ENCODE measurements at regions not wholly inside any gene's neighbourhood (a gene's known extent, or its start where the extent isn't known, plus 50 kb on each side); places are given as distances from the start of the nearest gene placed in this dataset.

GRCh38 chr15:96035635-96036034 is 294.9 kb upstream of the NR2F2 start:
- TF ChIP-seq EZH2 (IDR thresholded peaks at IDR 0.05; ENCODE audit: borderline replicate concordance, low read depth, low read length, severe bottlenecking), result no peak
- TF ChIP-seq, protein P1, sequence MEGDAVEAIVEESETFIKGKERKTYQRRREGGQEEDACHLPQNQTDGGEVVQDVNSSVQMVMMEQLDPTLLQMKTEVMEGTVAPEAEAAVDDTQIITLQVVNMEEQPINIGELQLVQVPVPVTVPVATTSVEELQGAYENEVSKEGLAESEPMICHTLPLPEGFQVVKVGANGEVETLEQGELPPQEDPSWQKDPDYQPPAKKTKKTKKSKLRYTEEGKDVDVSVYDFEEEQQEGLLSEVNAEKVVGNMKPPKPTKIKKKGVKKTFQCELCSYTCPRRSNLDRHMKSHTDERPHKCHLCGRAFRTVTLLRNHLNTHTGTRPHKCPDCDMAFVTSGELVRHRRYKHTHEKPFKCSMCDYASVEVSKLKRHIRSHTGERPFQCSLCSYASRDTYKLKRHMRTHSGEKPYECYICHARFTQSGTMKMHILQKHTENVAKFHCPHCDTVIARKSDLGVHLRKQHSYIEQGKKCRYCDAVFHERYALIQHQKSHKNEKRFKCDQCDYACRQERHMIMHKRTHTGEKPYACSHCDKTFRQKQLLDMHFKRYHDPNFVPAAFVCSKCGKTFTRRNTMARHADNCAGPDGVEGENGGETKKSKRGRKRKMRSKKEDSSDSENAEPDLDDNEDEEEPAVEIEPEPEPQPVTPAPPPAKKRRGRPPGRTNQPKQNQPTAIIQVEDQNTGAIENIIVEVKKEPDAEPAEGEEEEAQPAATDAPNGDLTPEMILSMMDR (IDR thresholded peaks at IDR 0.05; ENCODE audit: borderline replicate concordance, extremely low read depth, low read length, poor library complexity, severe bottlenecking), result no peak
